ENCODE measurements at regions not wholly inside any gene's neighbourhood (a gene's known extent, or its start where the extent isn't known, plus 50 kb on each side); places are given as distances from the start of the nearest gene placed in this dataset.

- no peaks in the 10 kb centered on the region for H3K36me3 ChIP-seq (ENCODE audit: control insufficient read depth, insufficient read depth, low read length)
- H3K9me3 ChIP-seq (ENCODE audit: control insufficient read depth in 2 of 2, low read length in 2 of 2): no peaks in the 10 kb centered on the region
- DNase-seq (no peak), ATAC-seq (ENCODE audit: low read depth in 2 of 2) (no peak)
- H3K4me1 ChIP-seq (ENCODE audit: control insufficient read depth, insufficient read depth, low read length, poor library complexity, severe bottlenecking): no peaks in the 10 kb centered on the region
- no peaks in the 10 kb centered on the region for H3K27me3 ChIP-seq (ENCODE audit: control insufficient read depth, insufficient read depth, low read length)
- H3K9me3 Mint-ChIP-seq: peaks cover 0 to 10% (median 2%) of the 10 kb centered on the region in 7 donors
- no peak overlapping the region for H3K4me3 ChIP-seq (ENCODE audit: low read depth, low read length)
- no peak overlapping the region for H3K4me3 Mint-ChIP-seq
- no peaks in the 10 kb centered on the region for H3K4me1 Mint-ChIP-seq
- H3K27ac ChIP-seq (ENCODE audit: insufficient read depth, low read length, poor library complexity, severe bottlenecking): no peak overlapping the region
- H3K27ac Mint-ChIP-seq: no peak overlapping the region
- no peaks in the 10 kb centered on the region for H3K27me3 Mint-ChIP-seq
- no peaks in the 10 kb centered on the region for H3K36me3 Mint-ChIP-seq
Measured at GRCh38 chr5:121780406-121780805, 71.3 kb upstream of the FTMT start.

GRCh38 chr5:121783700-121784099 is 68.0 kb upstream of the FTMT start:
- H3K9me3 ChIP-seq (ENCODE audit: control insufficient read depth in 2 of 2, low read length in 2 of 2): no peaks in the 10 kb centered on the region
- DNase-seq (no peak), ATAC-seq (ENCODE audit: low read depth in 2 of 2) (no peak)
- no peak overlapping the region for H3K27ac ChIP-seq (ENCODE audit: insufficient read depth, low read length, poor library complexity, severe bottlenecking)
- H3K4me1 ChIP-seq (ENCODE audit: control insufficient read depth, insufficient read depth, low read length, poor library complexity, severe bottlenecking): no peaks in the 10 kb centered on the region
- H3K4me3 Mint-ChIP-seq: no peak overlapping the region
- H3K27me3 Mint-ChIP-seq: no peaks in the 10 kb centered on the region
- no peaks in the 10 kb centered on the region for H3K36me3 Mint-ChIP-seq
- H3K4me1 Mint-ChIP-seq: no peaks in the 10 kb centered on the region
- no peak overlapping the region for H3K4me3 ChIP-seq (ENCODE audit: low read depth, low read length)
- peaks cover 0 to 5% (median 2%) of the 10 kb centered on the region in 7 donors for H3K9me3 Mint-ChIP-seq
- H3K27ac Mint-ChIP-seq: no peak overlapping the region
- H3K27me3 ChIP-seq (ENCODE audit: control insufficient read depth, insufficient read depth, low read length): no peaks in the 10 kb centered on the region
- no peaks in the 10 kb centered on the region for H3K36me3 ChIP-seq (ENCODE audit: control insufficient read depth, insufficient read depth, low read length)

DNA sequence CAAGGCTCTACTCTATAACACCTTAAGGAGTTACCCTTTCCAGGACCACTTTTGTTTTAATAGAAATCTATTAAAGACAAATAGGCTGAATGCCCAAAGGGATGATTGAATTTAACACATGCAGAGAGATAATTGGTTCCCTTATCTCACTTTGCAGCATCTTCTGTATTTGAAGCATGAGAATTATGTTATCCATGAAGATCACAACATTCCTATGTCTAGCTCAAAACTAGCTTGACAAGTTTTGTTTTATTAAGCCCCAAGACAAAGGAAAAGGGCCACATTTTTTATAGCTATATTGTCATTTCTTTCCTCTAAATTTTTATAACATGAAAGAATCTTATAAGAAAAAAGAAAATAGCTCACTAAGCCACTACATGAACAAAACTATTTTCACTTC is 57.9 kb upstream of the FTMT start:
- H3K36me3 Mint-ChIP-seq: no peaks in the 10 kb centered on the region
- no peak overlapping the region for H3K4me3 ChIP-seq (ENCODE audit: low read depth, low read length)

GRCh38 chr5:121795511-121795910 is 56.2 kb upstream of the FTMT start:
- H3K27me3 ChIP-seq (ENCODE audit: control insufficient read depth, insufficient read depth, low read length): no peaks in the 10 kb centered on the region
- no peaks in the 10 kb centered on the region for H3K9me3 ChIP-seq (ENCODE audit: control insufficient read depth in 2 of 2, low read length in 2 of 2)
- H3K36me3 Mint-ChIP-seq: no peaks in the 10 kb centered on the region
- H3K27ac ChIP-seq (ENCODE audit: insufficient read depth, low read length, poor library complexity, severe bottlenecking): no peak overlapping the region
- ATAC-seq (ENCODE audit: low read depth in 2 of 2) (no peak), DNase-seq (no peak)
- H3K4me3 Mint-ChIP-seq: no peak overlapping the region
- no peaks in the 10 kb centered on the region for H3K4me1 Mint-ChIP-seq
- no peak overlapping the region for H3K4me3 ChIP-seq (ENCODE audit: low read depth, low read length)
- no peaks in the 10 kb centered on the region for H3K4me1 ChIP-seq (ENCODE audit: control insufficient read depth, insufficient read depth, low read length, poor library complexity, severe bottlenecking)
- H3K27ac Mint-ChIP-seq: no peak overlapping the region
- no peaks in the 10 kb centered on the region for H3K36me3 ChIP-seq (ENCODE audit: control insufficient read depth, insufficient read depth, low read length)
- H3K27me3 Mint-ChIP-seq: no peaks in the 10 kb centered on the region
- H3K9me3 Mint-ChIP-seq: peaks cover 0 to 8% (median 3%) of the 10 kb centered on the region in 7 donors

More for the DNA sequence above, 57.9 kb upstream of the FTMT start:
- no peaks in the 10 kb centered on the region for H3K9me3 ChIP-seq (ENCODE audit: control insufficient read depth in 2 of 2, low read length in 2 of 2)
- DNase-seq: no peak
- no peaks in the 10 kb centered on the region for H3K27me3 Mint-ChIP-seq
- ATAC-seq (ENCODE audit: low read depth in 2 of 2): no peak
- H3K27ac Mint-ChIP-seq: no peak overlapping the region
- no peak overlapping the region for H3K4me3 Mint-ChIP-seq
- no peak overlapping the region for H3K27ac ChIP-seq (ENCODE audit: insufficient read depth, low read length, poor library complexity, severe bottlenecking)
- peaks cover 0 to 9% (median 3%) of the 10 kb centered on the region in 7 donors for H3K9me3 Mint-ChIP-seq
- no peaks in the 10 kb centered on the region for H3K4me1 ChIP-seq (ENCODE audit: control insufficient read depth, insufficient read depth, low read length, poor library complexity, severe bottlenecking)
- H3K27me3 ChIP-seq (ENCODE audit: control insufficient read depth, insufficient read depth, low read length): no peaks in the 10 kb centered on the region
- H3K36me3 ChIP-seq (ENCODE audit: control insufficient read depth, insufficient read depth, low read length): no peaks in the 10 kb centered on the region
- H3K4me1 Mint-ChIP-seq: no peaks in the 10 kb centered on the region

DNA sequence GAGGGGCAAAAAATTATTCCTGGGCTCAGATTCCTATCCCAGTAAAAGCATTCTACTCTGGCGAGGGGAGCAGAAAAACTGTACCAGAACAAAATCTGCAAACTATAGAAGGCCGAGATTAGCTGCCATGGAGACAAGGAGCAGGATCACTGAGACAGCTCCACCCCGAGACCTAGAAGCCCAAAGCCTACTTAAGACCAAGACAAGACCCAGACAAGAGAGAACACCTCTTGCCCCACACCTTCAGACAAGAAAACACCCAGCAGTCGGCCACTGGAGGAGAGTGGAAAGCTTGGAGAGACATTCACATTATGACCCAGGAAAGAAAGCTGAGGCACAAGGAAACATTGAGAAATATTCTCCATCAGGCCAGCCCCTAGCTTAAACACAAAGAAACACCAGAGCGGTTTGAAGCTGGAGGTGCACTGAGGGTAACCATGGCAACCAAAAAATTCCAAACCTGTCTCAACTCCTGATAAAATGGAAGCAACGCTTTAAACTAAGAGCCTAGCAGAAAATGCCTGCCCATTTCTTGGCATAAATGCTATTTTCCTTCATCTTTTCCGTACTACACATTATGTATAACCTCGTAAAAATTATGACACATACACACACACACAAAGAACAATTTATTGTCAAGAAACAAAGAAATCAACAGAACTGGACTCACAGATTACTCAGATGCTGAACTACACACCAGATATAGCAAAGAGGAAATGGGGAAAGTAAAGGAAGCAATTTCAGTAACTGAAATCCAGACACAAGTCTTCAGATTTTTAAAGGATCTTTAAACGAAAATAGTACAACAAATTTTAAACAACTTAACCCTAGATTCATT is 53.8 kb upstream of the FTMT start:
- no peak for ATAC-seq (ENCODE audit: low read depth in 2 of 2)
- Histone ChIP-seq H3K36me3 (ENCODE audit: control insufficient read depth, insufficient read depth, low read length) (no peaks in the 10 kb centered on the region), H3K4me1 (ENCODE audit: control insufficient read depth, insufficient read depth, low read length, poor library complexity, severe bottlenecking) (no peaks in the 10 kb centered on the region), H3K4me3 (ENCODE audit: low read depth, low read length) (no peak overlapping the region), H3K27ac (ENCODE audit: insufficient read depth, low read length, poor library complexity, severe bottlenecking) (no peak overlapping the region), H3K9me3 (ENCODE audit: control insufficient read depth in 2 of 2, low read length in 2 of 2) (no peaks in the 10 kb centered on the region), H3K27me3 (ENCODE audit: control insufficient read depth, insufficient read depth, low read length) (no peaks in the 10 kb centered on the region)
- H3K36me3 Mint-ChIP-seq: no peaks in the 10 kb centered on the region
- peaks cover 0 to 5% (median 3%) of the 10 kb centered on the region in 7 donors for H3K9me3 Mint-ChIP-seq
- H3K4me3 Mint-ChIP-seq: no peak overlapping the region
- no peak for DNase-seq
- H3K27ac Mint-ChIP-seq: no peak overlapping the region
- no peaks in the 10 kb centered on the region for H3K27me3 Mint-ChIP-seq
- no peaks in the 10 kb centered on the region for H3K4me1 Mint-ChIP-seq
